ENCODE measurements at regions not wholly inside any gene's neighbourhood (a gene's known extent, or its start where the extent isn't known, plus 50 kb on each side); places are given as distances from the start of the nearest gene placed in this dataset.

DNA sequence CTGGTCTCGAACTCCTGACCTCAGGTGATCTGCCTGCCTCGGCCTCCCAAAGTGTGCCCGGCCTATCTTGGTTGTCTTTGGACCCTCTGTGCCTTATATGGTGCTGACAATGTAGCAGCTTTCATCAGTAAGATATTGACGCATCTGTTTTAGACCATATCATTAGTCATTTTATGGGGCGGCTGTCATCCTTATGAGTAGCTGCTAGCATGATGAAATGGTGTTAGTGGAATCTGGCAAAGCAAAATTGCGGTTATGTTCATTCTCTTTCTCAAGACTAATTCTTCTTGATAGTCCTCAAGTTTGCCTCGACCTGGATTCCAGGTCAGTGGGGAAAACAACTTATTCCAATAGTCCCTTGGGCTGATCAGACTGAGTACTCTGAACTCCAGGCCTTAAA lies 199.9 kb downstream of the PRDM2 start:
- no TSS peak for BruUV-seq (replicated peaks)
- H3K9me1 ChIP-seq (replicated peaks; ENCODE audit: control insufficient read depth, extremely low read depth, insufficient read depth, low read length): no peaks in the 10 kb centered on the region
- H2AFZ ChIP-seq (ENCODE audit: low read depth, low read length): no peak overlapping the region
- CTCF ChIA-PET: no interaction called here
- TF ChIP-seq FOS (IDR thresholded peaks at IDR 0.05; ENCODE audit: borderline replicate concordance, insufficient read depth, low read length) (no peak), JUN (IDR thresholded peaks at IDR 0.05; ENCODE audit: borderline replicate concordance, insufficient read depth, insufficient read length, low read depth) (no peak), POLR2A (IDR thresholded peaks at IDR 0.05; ENCODE audit: low read depth, low read length) (no peak), POLR2AphosphoS5 (IDR thresholded peaks at IDR 0.05; ENCODE audit: insufficient read depth, low read depth, low read length) (no peak), GATA2 (IDR thresholded peaks at IDR 0.05; ENCODE audit: insufficient read depth, insufficient read length, low read depth, low read length) (no peak)
- H3K4me3 ChIP-seq (replicated peaks in 1 of 3; ENCODE audit: insufficient read depth in 1 of 3, low read depth in 1 of 3, low read length in 3 of 3): no peak overlapping the region
- FAIRE-seq: no peak
- POLR2A ChIA-PET: no interaction called here
- no peaks in the 10 kb centered on the region for H4K20me1 ChIP-seq (replicated peaks; ENCODE audit: control insufficient read depth, extremely low read depth, insufficient read depth, low read length)
- no peaks in the 10 kb centered on the region for H3K79me2 ChIP-seq (ENCODE audit: control insufficient read depth, insufficient read depth, low read length)
- no peaks in the 10 kb centered on the region for H3K4me1 ChIP-seq (ENCODE audit: control insufficient read depth, extremely low read depth, insufficient read depth, low read length)
- intact Hi-C loops (cut with micrococcal nuclease) (no loop called here), dilution Hi-C loops (cut with MboI; ENCODE audit: extremely low pct_ligation_motif_present, low sequenced_read_pairs) (no loop called here)
- H3K27me3 ChIP-seq (ENCODE audit: control insufficient read depth in 2 of 2, insufficient read depth in 2 of 2, low read length in 2 of 2): no peaks in the 10 kb centered on the region
- no peaks in the 10 kb centered on the region for H3K36me3 ChIP-seq (ENCODE audit: control insufficient read depth in 2 of 2, extremely low read depth in 1 of 2, insufficient read depth in 2 of 2, low read length in 2 of 2)
- H3K9ac ChIP-seq (replicated peaks; ENCODE audit: extremely low read depth, insufficient read depth, low read length): no peak overlapping the region
- no peak overlapping the region for H3K4me2 ChIP-seq (ENCODE audit: insufficient read depth, low read length)
- no peak for DNase-seq (ENCODE audit: low read depth, low spot score)
- H3K9me3 ChIP-seq (replicated peaks; ENCODE audit: control insufficient read depth, insufficient read depth, low read length): peaks cover 6% of the 10 kb centered on the region
- no peak overlapping the region for H3K27ac ChIP-seq (ENCODE audit: insufficient read depth, low read depth, low read length)

- no peak for DNase-seq (ENCODE audit: low read depth, low spot score)
- H3K9ac ChIP-seq (replicated peaks; ENCODE audit: extremely low read depth, insufficient read depth, low read length): no peak overlapping the region
- no peak for FAIRE-seq
Measured at GRCh38 chr1:13900583-13900982, 200.6 kb downstream of the PRDM2 start.

More at GRCh38 chr1:13900583-13900982, 200.6 kb downstream of the PRDM2 start:
- BruUV-seq (replicated peaks): no TSS peak
- Histone ChIP-seq H3K4me1 (ENCODE audit: control insufficient read depth, extremely low read depth, insufficient read depth, low read length) (no peaks in the 10 kb centered on the region), H2AFZ (ENCODE audit: low read depth, low read length) (no peak overlapping the region), H3K9me1 (replicated peaks; ENCODE audit: control insufficient read depth, extremely low read depth, insufficient read depth, low read length) (no peaks in the 10 kb centered on the region), H3K4me2 (ENCODE audit: insufficient read depth, low read length) (no peak overlapping the region), H3K79me2 (ENCODE audit: control insufficient read depth, insufficient read depth, low read length) (no peaks in the 10 kb centered on the region), H3K4me3 (replicated peaks in 1 of 3; ENCODE audit: insufficient read depth in 1 of 3, low read depth in 1 of 3, low read length in 3 of 3) (no peak overlapping the region), H4K20me1 (replicated peaks; ENCODE audit: control insufficient read depth, extremely low read depth, insufficient read depth, low read length) (no peaks in the 10 kb centered on the region), H3K9me3 (replicated peaks; ENCODE audit: control insufficient read depth, insufficient read depth, low read length) (peaks cover 6% of the 10 kb centered on the region), H3K27ac (ENCODE audit: insufficient read depth, low read depth, low read length) (no peak overlapping the region), H3K36me3 (ENCODE audit: control insufficient read depth in 2 of 2, extremely low read depth in 1 of 2, insufficient read depth in 2 of 2, low read length in 2 of 2) (no peaks in the 10 kb centered on the region), H3K27me3 (ENCODE audit: control insufficient read depth in 2 of 2, insufficient read depth in 2 of 2, low read length in 2 of 2) (no peaks in the 10 kb centered on the region)
- intact Hi-C loops (cut with micrococcal nuclease) (no loop called here), dilution Hi-C loops (cut with MboI; ENCODE audit: extremely low pct_ligation_motif_present, low sequenced_read_pairs) (no loop called here)
- POLR2A ChIA-PET: no interaction called here
- TF ChIP-seq POLR2A (IDR thresholded peaks at IDR 0.05; ENCODE audit: low read depth, low read length) (no peak), FOS (IDR thresholded peaks at IDR 0.05; ENCODE audit: borderline replicate concordance, insufficient read depth, low read length) (no peak), POLR2AphosphoS5 (IDR thresholded peaks at IDR 0.05; ENCODE audit: insufficient read depth, low read depth, low read length) (no peak), GATA2 (IDR thresholded peaks at IDR 0.05; ENCODE audit: insufficient read depth, insufficient read length, low read depth, low read length) (no peak), MYC (IDR thresholded peaks at IDR 0.05; ENCODE audit: low read depth, low read length) (no peak), JUN (IDR thresholded peaks at IDR 0.05; ENCODE audit: borderline replicate concordance, insufficient read depth, insufficient read length, low read depth) (no peak), MAX (IDR thresholded peaks at IDR 0.05; ENCODE audit: insufficient read depth, insufficient read length) (no peak), EZH2 (IDR thresholded peaks at IDR 0.05; ENCODE audit: borderline replicate concordance, low read depth, low read length, severe bottlenecking) (no peak)
- TF ChIP-seq, protein P1, sequence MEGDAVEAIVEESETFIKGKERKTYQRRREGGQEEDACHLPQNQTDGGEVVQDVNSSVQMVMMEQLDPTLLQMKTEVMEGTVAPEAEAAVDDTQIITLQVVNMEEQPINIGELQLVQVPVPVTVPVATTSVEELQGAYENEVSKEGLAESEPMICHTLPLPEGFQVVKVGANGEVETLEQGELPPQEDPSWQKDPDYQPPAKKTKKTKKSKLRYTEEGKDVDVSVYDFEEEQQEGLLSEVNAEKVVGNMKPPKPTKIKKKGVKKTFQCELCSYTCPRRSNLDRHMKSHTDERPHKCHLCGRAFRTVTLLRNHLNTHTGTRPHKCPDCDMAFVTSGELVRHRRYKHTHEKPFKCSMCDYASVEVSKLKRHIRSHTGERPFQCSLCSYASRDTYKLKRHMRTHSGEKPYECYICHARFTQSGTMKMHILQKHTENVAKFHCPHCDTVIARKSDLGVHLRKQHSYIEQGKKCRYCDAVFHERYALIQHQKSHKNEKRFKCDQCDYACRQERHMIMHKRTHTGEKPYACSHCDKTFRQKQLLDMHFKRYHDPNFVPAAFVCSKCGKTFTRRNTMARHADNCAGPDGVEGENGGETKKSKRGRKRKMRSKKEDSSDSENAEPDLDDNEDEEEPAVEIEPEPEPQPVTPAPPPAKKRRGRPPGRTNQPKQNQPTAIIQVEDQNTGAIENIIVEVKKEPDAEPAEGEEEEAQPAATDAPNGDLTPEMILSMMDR (IDR thresholded peaks at IDR 0.05; ENCODE audit: extremely low read depth in 1 of 2, insufficient read depth in 1 of 2, low read depth in 1 of 2, low read length in 2 of 2): no peak
- CTCF ChIA-PET: no interaction called here
